ENCODE measurements at regions not wholly inside any gene's neighbourhood (a gene's known extent, or its start where the extent isn't known, plus 50 kb on each side); places are given as distances from the start of the nearest gene placed in this dataset.

- no peaks in the 10 kb centered on the region for H3K27me3 ChIP-seq
- DNase-seq (no peak), ATAC-seq (no peak)
- H3K36me3 ChIP-seq: no peaks in the 10 kb centered on the region
- H3K4me1 ChIP-seq: no peaks in the 10 kb centered on the region
- H3K27ac ChIP-seq: no peak overlapping the region
- H3K4me3 ChIP-seq: no peak overlapping the region
- no peaks in the 10 kb centered on the region for H3K9me3 ChIP-seq
- intact Hi-C loops (cut with DNase I): no loop called here
- TF ChIP-seq, protein P1, sequence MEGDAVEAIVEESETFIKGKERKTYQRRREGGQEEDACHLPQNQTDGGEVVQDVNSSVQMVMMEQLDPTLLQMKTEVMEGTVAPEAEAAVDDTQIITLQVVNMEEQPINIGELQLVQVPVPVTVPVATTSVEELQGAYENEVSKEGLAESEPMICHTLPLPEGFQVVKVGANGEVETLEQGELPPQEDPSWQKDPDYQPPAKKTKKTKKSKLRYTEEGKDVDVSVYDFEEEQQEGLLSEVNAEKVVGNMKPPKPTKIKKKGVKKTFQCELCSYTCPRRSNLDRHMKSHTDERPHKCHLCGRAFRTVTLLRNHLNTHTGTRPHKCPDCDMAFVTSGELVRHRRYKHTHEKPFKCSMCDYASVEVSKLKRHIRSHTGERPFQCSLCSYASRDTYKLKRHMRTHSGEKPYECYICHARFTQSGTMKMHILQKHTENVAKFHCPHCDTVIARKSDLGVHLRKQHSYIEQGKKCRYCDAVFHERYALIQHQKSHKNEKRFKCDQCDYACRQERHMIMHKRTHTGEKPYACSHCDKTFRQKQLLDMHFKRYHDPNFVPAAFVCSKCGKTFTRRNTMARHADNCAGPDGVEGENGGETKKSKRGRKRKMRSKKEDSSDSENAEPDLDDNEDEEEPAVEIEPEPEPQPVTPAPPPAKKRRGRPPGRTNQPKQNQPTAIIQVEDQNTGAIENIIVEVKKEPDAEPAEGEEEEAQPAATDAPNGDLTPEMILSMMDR (IDR thresholded peaks at IDR 0.05): no peak
Observed at GRCh38 chr9:73719660-73720059, 568.0 kb downstream of the ANXA1 start.

DNA sequence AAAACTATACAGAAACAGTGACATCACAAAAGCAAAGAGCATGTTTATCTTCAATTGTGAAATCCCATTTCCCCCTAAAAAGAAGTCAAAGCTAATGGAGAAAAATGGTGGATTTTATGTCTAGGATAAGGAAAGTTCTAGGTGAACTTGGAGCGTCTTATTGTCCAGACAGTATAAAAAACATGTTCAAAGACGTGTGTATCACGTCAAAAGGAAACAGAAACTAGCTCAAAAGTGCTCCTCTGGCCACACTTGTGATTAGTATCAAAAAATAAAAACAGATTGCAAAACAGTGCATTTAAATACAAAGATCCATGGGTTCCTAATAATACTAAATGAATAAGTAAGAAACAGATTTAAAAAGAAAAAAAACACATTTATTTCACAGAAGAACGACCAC is 568.9 kb downstream of the ANXA1 start:
- Histone ChIP-seq H3K4me3 (no peak overlapping the region), H3K4me1 (no peaks in the 10 kb centered on the region), H3K27me3 (no peaks in the 10 kb centered on the region), H3K9me3 (no peaks in the 10 kb centered on the region), H3K36me3 (no peaks in the 10 kb centered on the region), H3K27ac (no peak overlapping the region)
- DNase-seq (no peak), ATAC-seq (no peak)
- intact Hi-C loops (cut with DNase I): no loop called here
- TF ChIP-seq, protein P1 (IDR thresholded peaks at IDR 0.05): no peak

- H3K9me3 ChIP-seq: no peaks in the 10 kb centered on the region
Observed at GRCh38 chr9:73736270-73736669, 584.6 kb downstream of the ANXA1 start.

DNA sequence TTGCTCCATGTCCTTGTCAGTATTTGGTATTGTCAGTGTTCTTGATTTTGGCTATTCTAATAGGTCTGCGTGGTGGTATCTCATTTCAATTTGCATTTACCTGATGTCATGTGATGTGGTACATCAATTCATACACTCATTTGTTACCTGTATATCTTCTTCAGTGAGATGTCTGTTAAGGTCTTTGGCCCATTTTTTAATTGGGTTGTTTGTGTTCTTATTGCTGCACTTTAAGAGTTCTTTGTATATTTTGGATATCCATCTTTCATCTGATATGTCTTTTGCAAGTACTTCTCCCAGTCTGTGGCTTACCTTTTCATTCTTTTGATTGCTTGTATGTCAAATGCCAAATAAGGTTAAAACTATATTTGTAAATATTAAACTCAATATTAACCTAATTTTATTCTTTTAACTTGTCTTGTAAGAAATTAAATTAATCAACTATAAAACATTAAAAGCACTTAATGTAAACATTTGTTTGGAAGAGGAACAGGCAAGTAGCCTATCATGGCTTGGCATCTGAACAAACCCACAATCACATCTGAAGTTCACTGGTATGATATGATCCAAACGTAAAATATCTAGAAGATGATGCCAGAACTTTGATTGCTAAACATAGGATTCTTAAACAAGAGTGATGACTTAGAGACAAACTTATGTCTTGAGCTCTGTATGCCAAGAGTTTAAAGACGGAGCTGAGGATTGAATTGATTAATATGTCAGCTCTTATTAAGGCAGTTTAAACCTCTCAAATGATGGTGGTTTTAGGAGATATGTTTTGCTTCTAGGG is 587.3 kb downstream of the ANXA1 start:
- TF ChIP-seq, protein P1 (IDR thresholded peaks at IDR 0.05): no peak
- H3K4me1 ChIP-seq: no peaks in the 10 kb centered on the region
- no peaks in the 10 kb centered on the region for H3K27me3 ChIP-seq
- no peak for ATAC-seq
- H3K9me3 ChIP-seq: no peaks in the 10 kb centered on the region
- no peak overlapping the region for H3K4me3 ChIP-seq
- H3K27ac ChIP-seq: no peak overlapping the region
- H3K36me3 ChIP-seq: no peaks in the 10 kb centered on the region
- DNase-seq: no peak
- intact Hi-C loops (cut with DNase I): no loop called here

More at GRCh38 chr9:73736270-73736669, 584.6 kb downstream of the ANXA1 start:
- no peaks in the 10 kb centered on the region for H3K4me1 ChIP-seq
- no peaks in the 10 kb centered on the region for H3K27me3 ChIP-seq
- H3K27ac ChIP-seq: no peak overlapping the region
- H3K4me3 ChIP-seq: no peak overlapping the region
- DNase-seq (no peak), ATAC-seq (no peak)
- intact Hi-C loops (cut with DNase I): no loop called here
- TF ChIP-seq, protein P1 (IDR thresholded peaks at IDR 0.05): no peak
- no peaks in the 10 kb centered on the region for H3K36me3 ChIP-seq

DNA sequence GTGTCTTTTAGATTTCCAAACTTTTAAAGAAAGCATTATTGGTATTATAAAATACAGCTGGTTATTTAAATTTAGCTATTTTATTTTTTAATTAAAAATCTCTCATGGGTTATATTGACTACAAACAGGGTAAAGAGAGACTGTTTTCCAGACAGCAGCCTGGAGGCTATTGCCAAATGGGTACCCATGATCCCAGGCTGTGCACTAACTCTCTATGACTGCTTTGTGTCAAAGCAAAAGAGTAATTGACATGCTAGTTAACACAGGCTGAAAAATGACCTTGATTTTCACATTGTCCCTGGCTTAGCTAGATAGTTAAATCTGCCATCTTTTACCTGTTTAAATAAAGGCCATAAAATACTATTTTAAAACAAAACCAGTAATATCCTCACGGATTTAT is 589.7 kb downstream of the ANXA1 start:
- Histone ChIP-seq H3K36me3 (no peaks in the 10 kb centered on the region), H3K9me3 (no peaks in the 10 kb centered on the region), H3K27ac (no peak overlapping the region), H3K4me1 (no peaks in the 10 kb centered on the region), H3K4me3 (no peak overlapping the region), H3K27me3 (no peaks in the 10 kb centered on the region)
- ATAC-seq (no peak), DNase-seq (no peak)
- intact Hi-C loops (cut with DNase I): no loop called here
- TF ChIP-seq, protein P1 (IDR thresholded peaks at IDR 0.05): no peak
